ENCODE measurements at regions not wholly inside any gene's neighbourhood (a gene's known extent, or its start where the extent isn't known, plus 50 kb on each side); places are given as distances from the start of the nearest gene placed in this dataset.

DNA sequence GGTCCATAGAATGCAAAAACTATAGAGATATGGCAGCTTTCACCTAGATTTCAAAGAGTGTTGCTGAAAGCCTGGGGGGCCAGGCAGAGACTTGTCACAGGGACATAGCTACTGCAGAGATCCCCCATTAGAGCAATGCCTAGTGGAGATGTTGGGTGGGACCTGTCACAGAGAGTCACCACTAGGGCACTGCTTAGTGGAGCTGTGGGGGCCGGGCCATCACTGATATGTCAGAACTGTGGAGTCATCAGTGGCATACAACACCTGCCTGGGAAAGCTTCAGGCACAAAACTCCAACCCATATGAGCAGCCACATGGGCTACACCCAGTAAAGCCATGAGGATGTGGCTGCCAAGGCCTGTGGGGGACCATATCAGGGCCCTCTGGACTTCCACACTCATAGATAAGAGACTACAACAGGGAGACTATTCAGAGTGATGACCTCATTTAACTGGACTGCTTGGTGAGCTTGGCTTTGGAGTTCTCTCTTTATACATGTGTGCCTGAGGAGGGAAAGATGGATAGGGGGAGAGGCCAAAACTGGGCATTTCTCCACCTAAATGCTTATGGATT lies 176.3 kb downstream of the ZNF621 start:
- no peak for DNase-seq (ENCODE audit: low read depth in 2 of 2)

DNA sequence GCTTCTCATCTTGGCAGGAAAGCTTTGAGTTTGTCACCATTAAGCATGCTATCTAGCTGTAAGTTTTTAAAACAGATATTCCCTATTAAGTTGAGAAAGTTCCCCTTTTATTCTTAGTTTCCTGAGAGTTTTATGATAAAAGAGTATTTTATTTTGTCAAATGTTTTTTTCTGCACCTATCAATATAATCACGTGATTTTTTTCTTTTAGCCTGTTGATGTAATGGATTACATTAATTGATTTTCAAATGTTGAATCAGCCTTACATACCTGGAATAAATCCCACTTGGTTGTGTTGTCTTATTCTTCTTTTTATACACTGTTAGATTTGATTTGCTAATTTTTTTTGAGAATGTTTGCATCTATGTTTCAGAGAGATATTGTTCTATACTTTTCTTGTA lies 179.5 kb downstream of the ZNF621 start:
- DNase-seq (ENCODE audit: low read depth in 2 of 2): no peak

- no peak for DNase-seq (ENCODE audit: low read depth in 2 of 2)
Observed at GRCh38 chr3:40705663-40706062, 180.9 kb downstream of the ZNF621 start.

DNA sequence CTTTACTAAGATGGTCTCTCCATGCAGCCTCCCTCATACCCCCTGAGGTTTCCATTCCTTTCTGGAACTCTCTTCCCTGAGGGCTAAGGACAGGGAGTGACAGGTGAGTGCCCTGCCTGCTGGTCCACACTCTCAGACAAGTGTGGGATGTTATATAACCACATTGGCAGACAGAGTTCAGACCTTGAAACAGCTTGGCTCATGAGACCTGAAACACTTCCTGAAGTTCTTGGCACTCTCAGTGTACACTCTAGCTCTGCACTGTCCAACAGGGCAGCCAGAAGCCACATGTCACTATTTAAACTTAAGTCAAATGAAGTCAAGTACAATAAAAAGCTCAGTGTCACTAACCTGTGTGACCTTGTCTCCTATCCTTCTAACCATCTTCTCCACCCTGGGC lies 188.5 kb downstream of the ZNF621 start:
- DNase-seq (ENCODE audit: low read depth in 2 of 2): no peak

DNA sequence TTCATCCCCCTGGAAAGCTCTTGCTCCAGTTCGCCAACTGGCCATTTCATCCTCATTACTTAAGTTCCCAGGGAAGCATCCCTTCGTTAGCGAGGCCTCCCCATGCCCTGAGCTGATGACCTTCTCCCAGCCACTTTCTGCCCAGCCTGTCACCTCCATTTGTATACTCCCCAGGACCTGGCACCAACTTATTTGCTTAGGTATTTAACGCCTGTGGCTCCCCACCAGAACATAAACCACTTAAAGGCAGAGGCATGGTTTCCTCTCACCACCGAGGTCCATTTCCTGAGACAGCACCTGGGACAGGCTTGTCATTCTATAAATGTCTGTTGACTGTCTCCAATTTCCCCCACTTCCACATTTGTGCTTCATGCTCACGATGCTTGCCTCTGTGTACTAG lies 189.0 kb downstream of the ZNF621 start:
- DNase-seq (ENCODE audit: low read depth in 2 of 2): no peak

GRCh38 chr3:40714771-40715345 lies 190.1 kb downstream of the ZNF621 start:
- DNase-seq (ENCODE audit: low read depth in 2 of 2): no peak

GRCh38 chr3:40715551-40715950 lies 190.8 kb downstream of the ZNF621 start:
- DNase-seq (ENCODE audit: low read depth in 2 of 2): no peak

DNA sequence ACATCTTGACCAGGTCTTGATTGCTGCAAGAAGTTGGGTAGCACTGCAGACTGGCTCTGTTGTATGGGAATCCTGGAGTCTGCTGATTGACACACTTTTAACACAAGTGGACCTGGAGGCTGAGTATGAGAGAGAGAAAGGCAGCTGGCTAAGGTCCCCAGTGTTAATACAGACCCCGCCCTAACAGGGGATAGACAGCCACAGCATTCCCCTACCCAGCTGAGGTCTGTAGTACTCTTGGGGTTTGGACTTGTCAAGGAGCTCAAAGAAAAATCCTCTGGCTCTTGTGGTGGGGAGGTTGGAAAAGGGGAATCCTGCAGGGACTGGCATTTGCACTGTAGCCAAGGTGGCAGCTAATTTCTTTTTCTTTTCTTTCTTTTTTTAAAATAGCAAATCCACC lies 192.7 kb downstream of the ZNF621 start:
- no peak for DNase-seq (ENCODE audit: low read depth in 2 of 2)

DNA sequence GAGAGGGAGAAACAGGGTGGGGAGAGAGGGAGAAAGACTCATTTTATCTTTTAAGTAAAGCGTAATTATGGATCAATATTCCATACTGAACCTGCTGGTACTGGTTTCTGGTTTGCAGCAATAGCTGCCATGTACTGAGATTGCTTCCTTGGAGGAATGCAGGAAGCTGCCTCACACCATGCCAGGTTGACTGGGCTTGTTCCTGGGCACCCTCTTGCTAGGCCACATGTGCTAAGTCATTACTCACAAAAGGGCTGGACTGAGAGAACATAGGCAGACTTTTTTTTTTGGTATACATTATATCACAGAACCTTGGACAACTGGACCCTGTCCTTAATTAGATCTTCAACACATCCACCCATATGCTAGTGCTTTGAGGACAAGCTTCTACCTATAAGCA lies 193.4 kb downstream of the ZNF621 start:
- DNase-seq (ENCODE audit: low read depth in 2 of 2): no peak

GRCh38 chr3:40718681-40719080 lies 193.9 kb downstream of the ZNF621 start:
- DNase-seq (ENCODE audit: low read depth in 2 of 2): no peak

DNA sequence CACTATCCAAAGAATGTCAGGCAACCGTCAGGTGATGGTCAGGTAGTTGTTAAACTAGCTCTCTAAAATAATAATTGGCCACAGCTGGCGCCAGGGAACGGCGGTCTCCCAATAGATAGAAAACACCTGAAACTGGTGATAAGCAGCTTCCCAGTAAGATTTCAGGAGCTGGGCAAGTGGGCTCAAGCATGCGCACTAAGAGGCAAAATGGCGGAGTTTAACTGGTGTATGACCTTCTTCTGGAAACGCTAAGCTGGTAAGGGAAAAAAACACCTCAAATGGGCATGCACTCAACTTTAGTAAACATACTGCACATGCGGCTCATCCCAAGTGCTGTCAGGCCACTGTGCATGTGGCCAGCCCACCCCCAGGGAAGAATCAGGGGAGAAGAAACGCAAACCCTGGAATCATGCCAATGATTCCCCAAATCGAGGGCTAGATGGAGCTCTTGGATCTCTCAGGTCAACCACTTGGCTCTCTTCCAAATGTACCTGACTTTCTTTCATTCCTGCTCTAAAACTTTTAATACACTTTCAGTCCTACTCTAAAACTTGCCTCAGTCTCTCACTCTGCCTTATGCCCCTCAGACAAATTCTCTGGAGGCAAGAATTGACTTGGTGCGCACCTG lies 195.0 kb downstream of the ZNF621 start:
- no peak for DNase-seq (ENCODE audit: low read depth in 2 of 2)

GRCh38 chr3:40720341-40720740 lies 195.6 kb downstream of the ZNF621 start:
- no peak for DNase-seq (ENCODE audit: low read depth in 2 of 2)

DNA sequence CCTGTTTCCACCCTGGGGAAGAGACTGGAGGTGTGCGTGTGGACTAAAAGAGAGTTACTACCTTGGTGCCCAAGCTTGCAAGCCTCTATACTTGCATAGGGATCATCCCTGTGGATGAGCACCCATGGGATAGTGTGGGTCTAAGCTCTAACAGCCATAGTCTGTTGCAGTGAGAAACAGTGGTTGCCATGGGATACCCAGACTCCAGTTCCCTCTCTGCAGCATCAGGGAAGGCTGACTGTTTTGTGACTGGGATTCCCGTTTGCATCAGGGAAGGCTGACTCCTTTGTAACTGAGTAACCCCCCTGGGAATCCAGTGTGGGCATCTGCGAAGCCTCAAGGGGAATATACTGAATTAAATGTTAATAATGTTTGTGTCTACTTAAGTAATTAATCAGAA lies 196.1 kb downstream of the ZNF621 start:
- DNase-seq (ENCODE audit: low read depth in 2 of 2): no peak

GRCh38 chr3:40723083-40723660 lies 198.4 kb downstream of the ZNF621 start:
- DNase-seq (ENCODE audit: low read depth in 2 of 2): no peak

DNA sequence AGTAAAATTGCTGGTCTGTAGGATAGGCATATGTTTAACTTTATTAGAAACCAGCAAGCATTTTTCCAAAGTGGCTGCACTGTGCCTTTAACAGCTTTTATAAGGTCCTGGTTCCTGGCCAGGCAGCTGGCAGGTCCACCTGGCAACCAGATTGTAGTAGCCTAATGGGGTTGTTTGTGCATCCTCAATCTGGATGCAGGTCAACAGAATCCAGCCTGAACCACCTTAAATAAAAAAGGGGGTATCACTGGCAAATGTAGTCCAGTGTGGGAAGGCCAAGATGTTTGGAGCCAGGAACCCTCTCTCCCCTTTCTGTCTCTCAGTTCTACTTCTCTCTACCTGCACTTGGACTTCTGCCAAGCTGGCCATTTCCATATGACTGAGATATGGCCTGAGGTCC lies 200.3 kb downstream of the ZNF621 start:
- no peak for DNase-seq (ENCODE audit: low read depth in 2 of 2)

GRCh38 chr3:40731445-40731844 lies 206.7 kb downstream of the ZNF621 start:
- no peak for DNase-seq (ENCODE audit: low read depth in 2 of 2)

GRCh38 chr3:40736943-40737342 lies 212.2 kb downstream of the ZNF621 start:
- DNase-seq (ENCODE audit: low read depth in 2 of 2): no peak

GRCh38 chr3:40737343-40737742 lies 212.6 kb downstream of the ZNF621 start:
- DNase-seq (ENCODE audit: low read depth in 2 of 2): no peak

DNA sequence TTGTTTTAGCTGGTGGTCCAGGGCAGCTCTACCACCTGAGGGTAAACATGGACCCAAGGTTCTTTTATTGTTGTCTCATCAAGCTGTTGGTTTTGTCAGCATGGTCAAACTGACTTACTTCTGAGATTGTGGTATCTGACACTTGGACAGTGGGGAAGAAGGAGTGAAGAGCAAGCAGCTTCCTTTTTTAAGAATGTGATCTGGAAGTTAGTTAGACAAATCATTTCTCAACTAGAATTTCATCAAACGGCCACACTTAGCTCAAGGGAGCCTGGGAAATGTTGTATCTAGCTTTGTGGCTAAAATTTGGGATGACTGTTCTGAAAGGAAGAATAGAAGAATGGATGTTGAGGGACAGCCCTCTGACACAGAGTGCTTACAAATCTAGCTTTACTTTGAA lies 215.2 kb downstream of the ZNF621 start:
- no peak for DNase-seq (ENCODE audit: low read depth in 2 of 2)

DNA sequence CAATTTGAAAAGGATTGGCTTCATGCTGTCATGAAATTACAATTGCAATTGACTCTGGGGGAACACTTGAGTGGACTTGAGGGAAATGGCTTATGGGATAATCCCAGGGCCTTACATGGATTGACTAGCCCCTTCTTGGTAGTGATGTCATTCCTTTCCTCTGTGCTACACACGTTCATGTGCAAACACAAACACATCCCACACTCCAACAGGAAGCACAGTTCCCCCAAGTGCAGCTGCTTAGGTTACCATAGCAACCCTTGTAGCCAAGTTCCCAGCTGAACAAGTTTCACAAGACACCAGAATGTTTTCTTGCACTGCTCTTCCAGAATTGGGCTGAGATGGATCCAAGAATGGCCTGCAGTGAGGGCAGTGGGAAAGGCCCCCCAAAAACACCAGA lies 217.0 kb downstream of the ZNF621 start:
- no peak for DNase-seq (ENCODE audit: low read depth in 2 of 2)

GRCh38 chr3:40745381-40746106 lies 220.8 kb downstream of the ZNF621 start:
- DNase-seq (ENCODE audit: low read depth in 2 of 2): no peak

GRCh38 chr3:40751666-40752065 lies 226.9 kb downstream of the ZNF621 start:
- no peak for DNase-seq (ENCODE audit: low read depth in 2 of 2)

GRCh38 chr3:40752492-40752891 lies 227.7 kb downstream of the ZNF621 start:
- DNase-seq (ENCODE audit: low read depth in 2 of 2): no peak
